ENCODE measurements at regions not wholly inside any gene's neighbourhood (a gene's known extent, or its start where the extent isn't known, plus 50 kb on each side); places are given as distances from the start of the nearest gene placed in this dataset.

DNA sequence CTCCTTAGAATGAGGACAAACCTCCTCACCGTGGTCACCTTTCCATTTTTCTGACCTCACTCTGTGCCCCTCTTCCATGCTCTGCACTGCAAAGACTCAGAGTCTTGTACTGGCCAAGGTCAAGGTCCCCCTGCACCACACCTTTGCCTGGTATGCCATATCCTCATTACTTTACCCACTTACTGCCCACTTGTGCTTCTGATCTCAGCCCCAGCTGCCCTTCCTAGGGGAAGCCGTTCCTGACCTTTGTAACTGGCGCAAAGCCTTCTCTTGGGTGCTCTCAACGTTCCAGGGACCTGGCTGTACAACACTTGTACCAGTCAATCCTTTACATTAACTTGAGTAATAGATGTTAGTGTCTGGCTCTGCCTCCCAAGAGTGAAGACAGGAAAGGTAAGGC, 256.0 kb downstream of the SV2B start:
- no peak for DNase-seq (ENCODE audit: low spot score)
- H3K9ac ChIP-seq (ENCODE audit: low read depth in 1 of 2, low read length in 2 of 2): no peak overlapping the region
- H3K4me1 ChIP-seq (ENCODE audit: control insufficient read depth in 4 of 4, insufficient read depth in 4 of 4, low read length in 3 of 4): no peaks in the 10 kb centered on the region
- no peaks in the 10 kb centered on the region for H3K36me3 ChIP-seq (ENCODE audit: control insufficient read depth in 4 of 4, insufficient read depth in 3 of 4, low read depth in 1 of 4, low read length in 3 of 4)
- no peak overlapping the region for H3K27ac ChIP-seq (ENCODE audit: low read depth in 1 of 2, low read length in 2 of 2)
- 77% methylated on average over 4 of the region's 4 CpGs for WGBS
- no peak overlapping the region for H3K4me3 ChIP-seq (ENCODE audit: low read depth in 1 of 3, low read length in 3 of 3)
- no peaks in the 10 kb centered on the region for H3K27me3 ChIP-seq (ENCODE audit: control insufficient read depth in 4 of 4, insufficient read depth in 4 of 4, low read length in 3 of 4)
- H3K9me3 ChIP-seq (ENCODE audit: control insufficient read depth in 4 of 4, low read length in 3 of 4): no peaks in the 10 kb centered on the region
- TF ChIP-seq RAD21 (IDR thresholded peaks at IDR 0.05) (no peak), REST (IDR thresholded peaks at IDR 0.05) (no peak), HNF4A (conservative IDR thresholded peaks at IDR 0.05) (no peak), EGR1 (IDR thresholded peaks at IDR 0.05; ENCODE audit: low read depth in 2 of 2) (no peak), TAF1 (conservative IDR thresholded peaks at IDR 0.05) (no peak), SP1 (IDR thresholded peaks at IDR 0.05) (no peak), FOXA1 (IDR thresholded peaks at IDR 0.05) (no peak), HNF4G (IDR thresholded peaks at IDR 0.05) (no peak), NR2F2 (IDR thresholded peaks at IDR 0.05) (no peak), YY1 (IDR thresholded peaks at IDR 0.05) (no peak), FOXA2 (IDR thresholded peaks at IDR 0.05) (no peak), GABPA (IDR thresholded peaks at IDR 0.05 in 1 of 2, conservative IDR thresholded peaks at IDR 0.05 in 1 of 2) (no peak), RXRA (IDR thresholded peaks at IDR 0.05) (no peak)
- TF ChIP-seq, protein P1, sequence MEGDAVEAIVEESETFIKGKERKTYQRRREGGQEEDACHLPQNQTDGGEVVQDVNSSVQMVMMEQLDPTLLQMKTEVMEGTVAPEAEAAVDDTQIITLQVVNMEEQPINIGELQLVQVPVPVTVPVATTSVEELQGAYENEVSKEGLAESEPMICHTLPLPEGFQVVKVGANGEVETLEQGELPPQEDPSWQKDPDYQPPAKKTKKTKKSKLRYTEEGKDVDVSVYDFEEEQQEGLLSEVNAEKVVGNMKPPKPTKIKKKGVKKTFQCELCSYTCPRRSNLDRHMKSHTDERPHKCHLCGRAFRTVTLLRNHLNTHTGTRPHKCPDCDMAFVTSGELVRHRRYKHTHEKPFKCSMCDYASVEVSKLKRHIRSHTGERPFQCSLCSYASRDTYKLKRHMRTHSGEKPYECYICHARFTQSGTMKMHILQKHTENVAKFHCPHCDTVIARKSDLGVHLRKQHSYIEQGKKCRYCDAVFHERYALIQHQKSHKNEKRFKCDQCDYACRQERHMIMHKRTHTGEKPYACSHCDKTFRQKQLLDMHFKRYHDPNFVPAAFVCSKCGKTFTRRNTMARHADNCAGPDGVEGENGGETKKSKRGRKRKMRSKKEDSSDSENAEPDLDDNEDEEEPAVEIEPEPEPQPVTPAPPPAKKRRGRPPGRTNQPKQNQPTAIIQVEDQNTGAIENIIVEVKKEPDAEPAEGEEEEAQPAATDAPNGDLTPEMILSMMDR (IDR thresholded peaks at IDR 0.05; ENCODE audit: low read depth, low read length, missing input control): no peak
- TF ChIP-seq, protein P2, sequence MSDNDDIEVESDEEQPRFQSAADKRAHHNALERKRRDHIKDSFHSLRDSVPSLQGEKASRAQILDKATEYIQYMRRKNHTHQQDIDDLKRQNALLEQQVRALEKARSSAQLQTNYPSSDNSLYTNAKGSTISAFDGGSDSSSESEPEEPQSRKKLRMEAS (IDR thresholded peaks at IDR 0.05): no peak

DNA sequence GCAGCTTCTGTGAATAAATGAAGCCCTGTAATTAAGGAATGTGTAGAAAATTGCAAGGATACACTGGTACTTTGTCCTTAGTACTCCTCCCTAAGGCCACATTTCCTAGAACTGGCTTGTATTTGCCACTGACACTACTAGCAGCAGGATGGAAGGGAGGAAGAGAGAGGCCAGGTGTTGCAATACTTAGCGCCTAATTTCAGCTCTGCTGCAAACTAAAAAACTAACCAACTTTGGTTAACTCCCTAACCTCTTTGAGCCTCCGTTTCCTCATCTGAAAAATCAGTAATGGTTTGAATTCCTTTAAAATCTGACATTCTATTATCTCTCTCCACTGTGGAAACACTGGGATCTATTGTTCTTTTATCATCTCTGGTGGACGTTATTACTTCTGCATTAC, 257.0 kb downstream of the SV2B start:
- H3K27me3 ChIP-seq (ENCODE audit: control insufficient read depth in 4 of 4, insufficient read depth in 4 of 4, low read length in 3 of 4): no peaks in the 10 kb centered on the region
- H3K4me3 ChIP-seq (ENCODE audit: low read depth in 1 of 3, low read length in 3 of 3): no peak overlapping the region
- H3K27ac ChIP-seq (ENCODE audit: low read depth in 1 of 2, low read length in 2 of 2): no peak overlapping the region
- DNase-seq (ENCODE audit: low spot score): no peak
- H3K9me3 ChIP-seq (ENCODE audit: control insufficient read depth in 4 of 4, low read length in 3 of 4): no peaks in the 10 kb centered on the region
- no peaks in the 10 kb centered on the region for H3K36me3 ChIP-seq (ENCODE audit: control insufficient read depth in 4 of 4, insufficient read depth in 3 of 4, low read depth in 1 of 4, low read length in 3 of 4)
- WGBS: 67% methylated on average over 3 of the region's 3 CpGs
- H3K4me1 ChIP-seq (ENCODE audit: control insufficient read depth in 4 of 4, insufficient read depth in 4 of 4, low read length in 3 of 4): no peaks in the 10 kb centered on the region
- TF ChIP-seq, protein P2 (IDR thresholded peaks at IDR 0.05): no peak
- TF ChIP-seq, protein P1 (IDR thresholded peaks at IDR 0.05; ENCODE audit: low read depth, low read length, missing input control): no peak
- TF ChIP-seq SP1 (IDR thresholded peaks at IDR 0.05) (no peak), RXRA (IDR thresholded peaks at IDR 0.05) (no peak), RAD21 (IDR thresholded peaks at IDR 0.05) (no peak), TAF1 (conservative IDR thresholded peaks at IDR 0.05) (no peak)
- TF ChIP-seq, protein P3, sequence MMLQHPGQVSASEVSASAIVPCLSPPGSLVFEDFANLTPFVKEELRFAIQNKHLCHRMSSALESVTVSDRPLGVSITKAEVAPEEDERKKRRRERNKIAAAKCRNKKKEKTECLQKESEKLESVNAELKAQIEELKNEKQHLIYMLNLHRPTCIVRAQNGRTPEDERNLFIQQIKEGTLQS (IDR thresholded peaks at IDR 0.05): no peak
- H3K9ac ChIP-seq (ENCODE audit: low read depth in 1 of 2, low read length in 2 of 2): no peak overlapping the region
